GM12892 (cell line): ENCODE measurements at regions not wholly inside any gene's neighbourhood (a gene's known extent, or its start where the extent isn't known, plus 50 kb on each side); places are given as distances from the start of the nearest gene placed in this dataset.

Source experiments
- POLR2A ChIP-seq: IDR thresholded peaks from 2 replicates; pipeline ENCODE4 v1.6.1; 2011; ENCODE audit warnings: low read depth, low read length, control low read depth
- POLR2AphosphoS5 ChIP-seq: IDR thresholded peaks from 2 replicates; pipeline ENCODE4 v1.6.1; 2011; ENCODE audit warnings: low read depth, low read length, control low read depth
- TAF1 ChIP-seq: IDR thresholded peaks from 2 replicates; pipeline ENCODE4 v1.6.1; 2011; ENCODE audit warnings: low read depth, mild to moderate bottlenecking, control low read depth, low read length, borderline replicate concordance

DNA sequence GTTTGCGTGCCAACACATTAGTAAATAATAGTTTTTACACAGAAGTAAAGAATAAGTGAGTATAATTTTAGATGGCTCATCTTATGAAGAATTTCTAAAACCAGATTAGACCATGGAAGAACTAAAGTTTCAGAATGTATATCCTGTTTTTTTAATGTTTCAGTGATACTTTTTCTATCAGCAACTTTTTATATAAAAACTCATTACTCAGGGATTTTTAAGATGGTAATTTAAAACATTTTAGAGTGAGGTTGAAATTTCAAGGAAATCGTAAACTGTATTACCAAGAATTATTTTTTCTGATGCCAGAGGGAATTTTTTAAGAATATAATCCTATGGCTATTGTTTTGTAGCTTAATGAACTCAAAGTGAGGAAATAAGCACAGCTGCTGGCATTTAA is 128.5 kb upstream of the FANCL start:
- TF ChIP-seq POLR2A, result no peak
- TF ChIP-seq POLR2AphosphoS5, result no peak
- TF ChIP-seq TAF1, result no peak
